ENCODE measurements at regions not wholly inside any gene's neighbourhood (a gene's known extent, or its start where the extent isn't known, plus 50 kb on each side); places are given as distances from the start of the nearest gene placed in this dataset.

DNA sequence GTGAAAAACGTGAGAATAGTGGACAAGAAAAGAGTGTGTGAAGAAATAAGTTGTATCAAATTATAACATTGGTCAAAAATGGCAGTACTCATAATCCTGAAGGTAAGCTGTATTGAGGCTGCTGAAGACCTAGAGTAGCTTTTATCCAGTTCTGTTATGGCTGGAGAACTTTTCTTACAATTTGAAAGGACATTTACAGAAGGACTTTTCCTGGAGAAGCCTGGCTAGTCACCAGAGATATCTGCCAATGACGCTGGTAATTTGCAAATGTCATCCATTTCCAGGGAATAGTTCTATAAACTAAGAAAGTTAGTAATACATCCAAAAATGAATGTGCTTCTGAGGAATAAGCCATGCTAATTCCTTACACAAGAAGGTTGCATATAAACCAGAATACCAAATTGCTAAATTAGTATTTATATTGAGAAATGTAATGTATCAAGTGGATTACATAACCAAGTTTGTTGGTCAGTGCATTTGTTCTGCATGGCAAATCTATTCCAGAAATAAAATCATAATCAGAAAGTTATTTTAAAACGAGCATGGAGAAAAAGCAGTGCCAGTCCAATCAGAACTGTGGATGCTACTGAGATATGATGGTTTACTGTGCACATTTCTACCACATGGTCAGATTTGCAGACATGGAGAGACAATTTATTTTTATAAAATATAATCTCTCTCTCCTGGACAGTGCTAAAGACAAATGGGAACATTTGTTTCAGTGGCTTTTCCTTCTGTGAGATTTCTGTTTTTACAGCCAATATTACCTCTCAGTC is 743.7 kb upstream of the HS3ST1 start:
- H3K4me3 ChIP-seq (ENCODE audit: low read length): no peak overlapping the region
- H3F3A ChIP-seq (ENCODE audit: insufficient read depth, low read length, poor library complexity, severe bottlenecking): no peaks in the 10 kb centered on the region
- no peak overlapping the region for H3K27ac ChIP-seq (ENCODE audit: low read length)
- H3K4me2 ChIP-seq (ENCODE audit: low read length): no peak overlapping the region
- TF ChIP-seq EZH2 (IDR thresholded peaks at IDR 0.05; ENCODE audit: borderline replicate concordance, insufficient read depth, low read length, poor library complexity, severe bottlenecking) (no peak), TAF1 (IDR thresholded peaks at IDR 0.05; ENCODE audit: low read depth) (no peak), MXI1 (conservative IDR thresholded peaks at IDR 0.05; ENCODE audit: poor library complexity, severe bottlenecking) (no peak), SMC3 (conservative IDR thresholded peaks at IDR 0.05; ENCODE audit: poor library complexity) (no peak), RAD21 (conservative IDR thresholded peaks at IDR 0.05) (no peak), POLR2AphosphoS5 (IDR thresholded peaks at IDR 0.05) (no peak), EP300 (conservative IDR thresholded peaks at IDR 0.05; ENCODE audit: poor library complexity, severe bottlenecking) (no peak)
- TF ChIP-seq, protein P1, sequence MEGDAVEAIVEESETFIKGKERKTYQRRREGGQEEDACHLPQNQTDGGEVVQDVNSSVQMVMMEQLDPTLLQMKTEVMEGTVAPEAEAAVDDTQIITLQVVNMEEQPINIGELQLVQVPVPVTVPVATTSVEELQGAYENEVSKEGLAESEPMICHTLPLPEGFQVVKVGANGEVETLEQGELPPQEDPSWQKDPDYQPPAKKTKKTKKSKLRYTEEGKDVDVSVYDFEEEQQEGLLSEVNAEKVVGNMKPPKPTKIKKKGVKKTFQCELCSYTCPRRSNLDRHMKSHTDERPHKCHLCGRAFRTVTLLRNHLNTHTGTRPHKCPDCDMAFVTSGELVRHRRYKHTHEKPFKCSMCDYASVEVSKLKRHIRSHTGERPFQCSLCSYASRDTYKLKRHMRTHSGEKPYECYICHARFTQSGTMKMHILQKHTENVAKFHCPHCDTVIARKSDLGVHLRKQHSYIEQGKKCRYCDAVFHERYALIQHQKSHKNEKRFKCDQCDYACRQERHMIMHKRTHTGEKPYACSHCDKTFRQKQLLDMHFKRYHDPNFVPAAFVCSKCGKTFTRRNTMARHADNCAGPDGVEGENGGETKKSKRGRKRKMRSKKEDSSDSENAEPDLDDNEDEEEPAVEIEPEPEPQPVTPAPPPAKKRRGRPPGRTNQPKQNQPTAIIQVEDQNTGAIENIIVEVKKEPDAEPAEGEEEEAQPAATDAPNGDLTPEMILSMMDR (IDR thresholded peaks at IDR 0.05; ENCODE audit: poor library complexity, severe bottlenecking): no peak
- TF ChIP-seq, protein P2, sequence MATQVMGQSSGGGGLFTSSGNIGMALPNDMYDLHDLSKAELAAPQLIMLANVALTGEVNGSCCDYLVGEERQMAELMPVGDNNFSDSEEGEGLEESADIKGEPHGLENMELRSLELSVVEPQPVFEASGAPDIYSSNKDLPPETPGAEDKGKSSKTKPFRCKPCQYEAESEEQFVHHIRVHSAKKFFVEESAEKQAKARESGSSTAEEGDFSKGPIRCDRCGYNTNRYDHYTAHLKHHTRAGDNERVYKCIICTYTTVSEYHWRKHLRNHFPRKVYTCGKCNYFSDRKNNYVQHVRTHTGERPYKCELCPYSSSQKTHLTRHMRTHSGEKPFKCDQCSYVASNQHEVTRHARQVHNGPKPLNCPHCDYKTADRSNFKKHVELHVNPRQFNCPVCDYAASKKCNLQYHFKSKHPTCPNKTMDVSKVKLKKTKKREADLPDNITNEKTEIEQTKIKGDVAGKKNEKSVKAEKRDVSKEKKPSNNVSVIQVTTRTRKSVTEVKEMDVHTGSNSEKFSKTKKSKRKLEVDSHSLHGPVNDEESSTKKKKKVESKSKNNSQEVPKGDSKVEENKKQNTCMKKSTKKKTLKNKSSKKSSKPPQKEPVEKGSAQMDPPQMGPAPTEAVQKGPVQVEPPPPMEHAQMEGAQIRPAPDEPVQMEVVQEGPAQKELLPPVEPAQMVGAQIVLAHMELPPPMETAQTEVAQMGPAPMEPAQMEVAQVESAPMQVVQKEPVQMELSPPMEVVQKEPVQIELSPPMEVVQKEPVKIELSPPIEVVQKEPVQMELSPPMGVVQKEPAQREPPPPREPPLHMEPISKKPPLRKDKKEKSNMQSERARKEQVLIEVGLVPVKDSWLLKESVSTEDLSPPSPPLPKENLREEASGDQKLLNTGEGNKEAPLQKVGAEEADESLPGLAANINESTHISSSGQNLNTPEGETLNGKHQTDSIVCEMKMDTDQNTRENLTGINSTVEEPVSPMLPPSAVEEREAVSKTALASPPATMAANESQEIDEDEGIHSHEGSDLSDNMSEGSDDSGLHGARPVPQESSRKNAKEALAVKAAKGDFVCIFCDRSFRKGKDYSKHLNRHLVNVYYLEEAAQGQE (IDR thresholded peaks at IDR 0.05; ENCODE audit: borderline replicate concordance): no peak
- H3K36me3 ChIP-seq (ENCODE audit: insufficient read depth, low read length): no peaks in the 10 kb centered on the region
- H4K20me1 ChIP-seq (ENCODE audit: insufficient read depth): no peaks in the 10 kb centered on the region
- H3K9me2 ChIP-seq (ENCODE audit: insufficient read depth, low read length): no peaks in the 10 kb centered on the region
- H3K79me2 ChIP-seq (replicated peaks; ENCODE audit: insufficient read depth, low read length): no peaks in the 10 kb centered on the region
- no peaks in the 10 kb centered on the region for H3K9me3 ChIP-seq (ENCODE audit: low read length)
- no peak overlapping the region for H2AFZ ChIP-seq (ENCODE audit: low read depth, low read length)
- no peak overlapping the region for H3K9ac ChIP-seq (ENCODE audit: low read length)
- no peaks in the 10 kb centered on the region for H3K27me3 ChIP-seq (ENCODE audit: insufficient read depth, low read depth, low read length)

DNA sequence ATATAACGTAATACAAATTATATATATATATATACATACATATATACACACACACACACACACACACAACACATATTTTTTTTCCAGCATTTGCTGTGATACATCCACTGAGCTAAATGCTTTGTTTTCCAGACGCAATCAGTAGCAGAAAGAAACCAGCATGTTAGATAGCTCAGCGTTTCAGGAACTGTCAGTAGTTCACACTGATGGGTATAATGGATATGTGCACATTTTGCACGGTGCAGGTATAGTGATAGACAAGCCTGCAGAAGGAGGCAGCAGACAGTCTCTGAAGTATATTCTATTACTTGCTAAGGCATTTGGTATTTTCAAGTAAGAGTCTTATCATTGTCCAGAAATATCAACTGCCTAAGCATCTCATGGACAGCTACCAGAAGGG is 741.6 kb upstream of the HS3ST1 start:
- Histone ChIP-seq H3K9me3 (ENCODE audit: low read length) (no peaks in the 10 kb centered on the region), H3K9me2 (ENCODE audit: insufficient read depth, low read length) (no peaks in the 10 kb centered on the region), H4K20me1 (ENCODE audit: insufficient read depth) (no peaks in the 10 kb centered on the region), H3F3A (ENCODE audit: insufficient read depth, low read length, poor library complexity, severe bottlenecking) (no peaks in the 10 kb centered on the region), H3K9ac (ENCODE audit: low read length) (no peak overlapping the region), H3K4me2 (ENCODE audit: low read length) (no peak overlapping the region), H3K4me3 (ENCODE audit: low read length) (peak overlapping the region; percentile 22), H3K27me3 (ENCODE audit: insufficient read depth, low read depth, low read length) (no peaks in the 10 kb centered on the region), H3K27ac (ENCODE audit: low read length) (peak overlapping the region; percentile 35), H3K36me3 (ENCODE audit: insufficient read depth, low read length) (no peaks in the 10 kb centered on the region), H3K79me2 (replicated peaks; ENCODE audit: insufficient read depth, low read length) (no peaks in the 10 kb centered on the region), H2AFZ (ENCODE audit: low read depth, low read length) (no peak overlapping the region)
- TF ChIP-seq EP300 (conservative IDR thresholded peaks at IDR 0.05; ENCODE audit: poor library complexity, severe bottlenecking): peak; percentile 89
- TF ChIP-seq SMC3 (conservative IDR thresholded peaks at IDR 0.05; ENCODE audit: poor library complexity): peak; percentile 20
- TF ChIP-seq RAD21 (conservative IDR thresholded peaks at IDR 0.05): peak; percentile 40
- no peak for TF ChIP-seq TAF1 (IDR thresholded peaks at IDR 0.05; ENCODE audit: low read depth)
- TF ChIP-seq POLR2AphosphoS5 (IDR thresholded peaks at IDR 0.05): peak; percentile 85
